ENCODE measurements at regions not wholly inside any gene's neighbourhood (a gene's known extent, or its start where the extent isn't known, plus 50 kb on each side); places are given as distances from the start of the nearest gene placed in this dataset.
A peak's percentile ranks its signal among the peaks of the same experiment; 100 is the strongest.
"Not testable (repeated sequence)": the region's sequence is repeated elsewhere in the genome, so short reads cannot be mapped to it uniquely, and the experiment has no call there.

- no peak for DNase-seq
Measured at GRCh38 chr9:21533597-21533996, 51.5 kb upstream of the IFNE start.

- no peak for DNase-seq
Measured at GRCh38 chr9:21535396-21535795, 53.3 kb upstream of the IFNE start.

GRCh38 chr9:21542787-21543186 lies 60.7 kb upstream of the IFNE start:
- no peak for DNase-seq

GRCh38 chr9:21543187-21543586 lies 61.1 kb upstream of the IFNE start:
- DNase-seq, result no peak

GRCh38 chr9:21543816-21544215 lies 61.7 kb upstream of the IFNE start:
- DNase-seq, result not testable (repeated sequence)

- no peak for DNase-seq
Measured at GRCh38 chr9:21546949-21547348, 64.8 kb upstream of the IFNE start.

- no peak for DNase-seq
Measured at GRCh38 chr9:21549251-21549765, 67.2 kb upstream of the IFNE start.

- no peak for DNase-seq
Measured at GRCh38 chr9:21549890-21550289, 67.8 kb upstream of the IFNE start.

- DNase-seq, result no peak
Measured at GRCh38 chr9:21550392-21550791, 68.3 kb upstream of the IFNE start.

GRCh38 chr9:21551401-21551800 lies 69.3 kb upstream of the IFNE start:
- no peak for DNase-seq

- no peak for DNase-seq
Measured at GRCh38 chr9:21552244-21553170, 70.4 kb upstream of the IFNE start.

GRCh38 chr9:21553441-21553840 lies 71.3 kb upstream of the IFNE start:
- DNase-seq, result no peak

GRCh38 chr9:21554813-21555212 lies 72.7 kb upstream of the IFNE start:
- no peak for DNase-seq

- DNase-seq, result no peak
Measured at GRCh38 chr9:21555911-21556310, 73.8 kb upstream of the IFNE start.

GRCh38 chr9:21556581-21557427 lies 74.7 kb upstream of the IFNE start:
- no peak for DNase-seq

- no peak for DNase-seq
Measured at GRCh38 chr9:21557428-21557768, 75.3 kb upstream of the IFNE start.

- no peak for DNase-seq
Measured at GRCh38 chr9:21558079-21558478, 76.0 kb upstream of the IFNE start.

- DNase-seq, result no peak
Measured at GRCh38 chr9:21558615-21559401, 76.7 kb upstream of the IFNE start.

GRCh38 chr9:21559402-21560280 lies 77.5 kb upstream of the IFNE start:
- peak in 3 of 56 donors; percentile 2 to 28 (median 12) for DNase-seq

GRCh38 chr9:21560281-21560745 lies 78.2 kb upstream of the IFNE start:
- no peak for DNase-seq
